ENCODE measurements at regions not wholly inside any gene's neighbourhood (a gene's known extent, or its start where the extent isn't known, plus 50 kb on each side); places are given as distances from the start of the nearest gene placed in this dataset.

- H3K9me3 Mint-ChIP-seq: no peaks in the 10 kb centered on the region
- peaks cover 7 to 8% of the 10 kb centered on the region in 2 donors for H3K27me3 Mint-ChIP-seq
- ATAC-seq (replicated peaks) (no peak), DNase-seq (no peak)
- H3K27ac Mint-ChIP-seq: no peak overlapping the region
- no peaks in the 10 kb centered on the region for H3K36me3 Mint-ChIP-seq
- H3K4me1 Mint-ChIP-seq: no peaks in the 10 kb centered on the region
- H3K4me3 Mint-ChIP-seq: no peak overlapping the region
These were observed 103.2 kb upstream of the ONECUT1 start for GRCh38 chr15:52893338-52893737.

- H3K9me3 Mint-ChIP-seq: no peaks in the 10 kb centered on the region
- no peak for DNase-seq
- no peaks in the 10 kb centered on the region for H3K36me3 Mint-ChIP-seq
- no peak for ATAC-seq (replicated peaks)
- peaks cover 21 to 32% of the 10 kb centered on the region in 2 donors for H3K27me3 Mint-ChIP-seq
- H3K4me1 Mint-ChIP-seq: no peaks in the 10 kb centered on the region
- H3K27ac Mint-ChIP-seq: no peak overlapping the region
- no peak overlapping the region for H3K4me3 Mint-ChIP-seq
These were observed 89.8 kb upstream of the ONECUT1 start for GRCh38 chr15:52879904-52880303.

- ATAC-seq (replicated peaks): no peak
- peaks cover 21 to 32% of the 10 kb centered on the region in 2 donors for H3K27me3 Mint-ChIP-seq
- no peaks in the 10 kb centered on the region for H3K36me3 Mint-ChIP-seq
- no peak overlapping the region for H3K27ac Mint-ChIP-seq
- no peaks in the 10 kb centered on the region for H3K4me1 Mint-ChIP-seq
- H3K4me3 Mint-ChIP-seq: no peak overlapping the region
- H3K9me3 Mint-ChIP-seq: no peaks in the 10 kb centered on the region
- no peak for DNase-seq
These were observed 89.0 kb upstream of the ONECUT1 start for GRCh38 chr15:52879145-52879544.

GRCh38 chr15:52876991-52877663, 87.0 kb upstream of the ONECUT1 start:
- DNase-seq (no peak), ATAC-seq (replicated peaks) (no peak)
- no peak overlapping the region for H3K27ac Mint-ChIP-seq
- H3K4me1 Mint-ChIP-seq: no peaks in the 10 kb centered on the region
- no peak overlapping the region for H3K4me3 Mint-ChIP-seq
- no peaks in the 10 kb centered on the region for H3K9me3 Mint-ChIP-seq
- no peaks in the 10 kb centered on the region for H3K36me3 Mint-ChIP-seq
- H3K27me3 Mint-ChIP-seq: peaks cover 14 to 22% of the 10 kb centered on the region in 2 donors

GRCh38 chr15:52872036-52872818, 82.1 kb upstream of the ONECUT1 start:
- DNase-seq: no peak
- Mint-ChIP-seq H3K27me3 (peaks cover 22% of the 10 kb centered on the region in 2 donors), H3K4me1 (no peaks in the 10 kb centered on the region), H3K36me3 (no peaks in the 10 kb centered on the region), H3K27ac (no peak overlapping the region), H3K4me3 (no peak overlapping the region), H3K9me3 (peaks cover 0 to under 1% of the 10 kb centered on the region in 2 donors)
- ATAC-seq (replicated peaks): no peak

GRCh38 chr15:52870015-52870414, 79.9 kb upstream of the ONECUT1 start:
- H3K4me3 Mint-ChIP-seq: no peak overlapping the region
- H3K27ac Mint-ChIP-seq: no peak overlapping the region
- H3K36me3 Mint-ChIP-seq: no peaks in the 10 kb centered on the region
- no peaks in the 10 kb centered on the region for H3K4me1 Mint-ChIP-seq
- DNase-seq: no peak
- H3K9me3 Mint-ChIP-seq: peaks cover 4 to 11% of the 10 kb centered on the region in 2 donors
- no peak for ATAC-seq (replicated peaks)
- H3K27me3 Mint-ChIP-seq: peaks cover 17 to 21% of the 10 kb centered on the region in 2 donors

GRCh38 chr15:52866698-52867097, 76.6 kb upstream of the ONECUT1 start:
- H3K27me3 Mint-ChIP-seq: peaks cover 19 to 21% of the 10 kb centered on the region in 2 donors
- H3K4me1 Mint-ChIP-seq: no peaks in the 10 kb centered on the region
- ATAC-seq (replicated peaks) (no peak), DNase-seq (no peak)
- no peaks in the 10 kb centered on the region for H3K36me3 Mint-ChIP-seq
- H3K27ac Mint-ChIP-seq: no peak overlapping the region
- peaks cover 9 to 14% of the 10 kb centered on the region in 2 donors for H3K9me3 Mint-ChIP-seq
- H3K4me3 Mint-ChIP-seq: no peak overlapping the region

GRCh38 chr15:52862677-52863076, 72.5 kb upstream of the ONECUT1 start:
- H3K4me3 Mint-ChIP-seq: no peak overlapping the region
- H3K27me3 Mint-ChIP-seq: peaks cover 4 to 7% of the 10 kb centered on the region in 2 donors
- H3K27ac Mint-ChIP-seq: no peak overlapping the region

GRCh38 chr15:52858782-52859176, 68.6 kb upstream of the ONECUT1 start:
- H3K36me3 Mint-ChIP-seq: no peaks in the 10 kb centered on the region
- H3K4me1 Mint-ChIP-seq: no peaks in the 10 kb centered on the region
- peaks cover 0 to 1% of the 10 kb centered on the region in 2 donors for H3K9me3 Mint-ChIP-seq
- H3K27me3 Mint-ChIP-seq: peaks cover 3 to 20% of the 10 kb centered on the region in 2 donors
- DNase-seq (no peak), ATAC-seq (replicated peaks) (no peak)
- H3K27ac Mint-ChIP-seq: no peak overlapping the region
- no peak overlapping the region for H3K4me3 Mint-ChIP-seq

More at GRCh38 chr15:52862677-52863076, 72.5 kb upstream of the ONECUT1 start:
- DNase-seq (no peak), ATAC-seq (replicated peaks) (no peak)
- Mint-ChIP-seq H3K4me1 (no peaks in the 10 kb centered on the region), H3K9me3 (peaks cover 9 to 14% of the 10 kb centered on the region in 2 donors), H3K36me3 (no peaks in the 10 kb centered on the region)

GRCh38 chr15:52857937-52858781, 68.0 kb upstream of the ONECUT1 start:
- DNase-seq: no peak
- no peak for ATAC-seq (replicated peaks)
- no peaks in the 10 kb centered on the region for H3K36me3 Mint-ChIP-seq
- peaks cover 3 to 20% of the 10 kb centered on the region in 2 donors for H3K27me3 Mint-ChIP-seq
- H3K9me3 Mint-ChIP-seq: peaks cover 0 to 1% of the 10 kb centered on the region in 2 donors
- H3K27ac Mint-ChIP-seq: no peak overlapping the region
- no peaks in the 10 kb centered on the region for H3K4me1 Mint-ChIP-seq
- no peak overlapping the region for H3K4me3 Mint-ChIP-seq

GRCh38 chr15:52857471-52857870, 67.3 kb upstream of the ONECUT1 start:
- Mint-ChIP-seq H3K4me3 (no peak overlapping the region), H3K27ac (no peak overlapping the region), H3K36me3 (no peaks in the 10 kb centered on the region), H3K9me3 (peaks cover 0 to 1% of the 10 kb centered on the region in 2 donors), H3K27me3 (peaks cover 3 to 20% of the 10 kb centered on the region in 2 donors), H3K4me1 (no peaks in the 10 kb centered on the region)
- DNase-seq: no peak
- ATAC-seq (replicated peaks): no peak

- Mint-ChIP-seq H3K9me3 (no peaks in the 10 kb centered on the region), H3K27ac (no peak overlapping the region), H3K27me3 (peaks cover 6 to 20% of the 10 kb centered on the region in 2 donors), H3K36me3 (no peaks in the 10 kb centered on the region), H3K4me3 (no peak overlapping the region), H3K4me1 (no peaks in the 10 kb centered on the region)
- ATAC-seq (replicated peaks): no peak
- DNase-seq: no peak
These were observed 66.2 kb upstream of the ONECUT1 start for GRCh38 chr15:52856286-52856685.

GRCh38 chr15:52855157-52855556, 65.0 kb upstream of the ONECUT1 start:
- Mint-ChIP-seq H3K27ac (no peak overlapping the region), H3K4me3 (no peak overlapping the region)
- no peak for ATAC-seq (replicated peaks)

GRCh38 chr15:52844823-52845222, 54.7 kb upstream of the ONECUT1 start:
- Mint-ChIP-seq H3K4me1 (no peaks in the 10 kb centered on the region), H3K9me3 (peaks cover 3 to 6% of the 10 kb centered on the region in 2 donors), H3K36me3 (no peaks in the 10 kb centered on the region), H3K27ac (no peak overlapping the region), H3K27me3 (peaks cover 10 to 14% of the 10 kb centered on the region in 2 donors), H3K4me3 (no peak overlapping the region)
- ATAC-seq (replicated peaks) (no peak), DNase-seq (no peak)

More at GRCh38 chr15:52855157-52855556, 65.0 kb upstream of the ONECUT1 start:
- DNase-seq: no peak
- H3K9me3 Mint-ChIP-seq: no peaks in the 10 kb centered on the region
- H3K4me1 Mint-ChIP-seq: no peaks in the 10 kb centered on the region
- H3K27me3 Mint-ChIP-seq: peaks cover 9 to 20% of the 10 kb centered on the region in 2 donors
- no peaks in the 10 kb centered on the region for H3K36me3 Mint-ChIP-seq
